ENCODE measurements at regions not wholly inside any gene's neighbourhood (a gene's known extent, or its start where the extent isn't known, plus 50 kb on each side); places are given as distances from the start of the nearest gene placed in this dataset.

- DNase-seq: no peak
Measured at GRCh38 chr13:73929287-73929932, 204.8 kb downstream of the KLF12 start.

- DNase-seq: no peak
Measured at GRCh38 chr13:73924607-73925006, 209.6 kb downstream of the KLF12 start.

- no peak for DNase-seq
Measured at GRCh38 chr13:73922493-73923393, 211.5 kb downstream of the KLF12 start.

- no peak for DNase-seq
Measured at GRCh38 chr13:73918691-73919090, 215.5 kb downstream of the KLF12 start.

GRCh38 chr13:73913751-73914518 is 220.3 kb downstream of the KLF12 start:
- DNase-seq: no peak

- DNase-seq: no peak
Measured at GRCh38 chr13:73913079-73913740, 221.0 kb downstream of the KLF12 start.

GRCh38 chr13:73911361-73911760 is 222.8 kb downstream of the KLF12 start:
- DNase-seq: no peak

GRCh38 chr13:73910733-73911132 is 223.5 kb downstream of the KLF12 start:
- DNase-seq: no peak

GRCh38 chr13:73908809-73909208 is 225.4 kb downstream of the KLF12 start:
- no peak for DNase-seq

- no peak for DNase-seq
Measured at GRCh38 chr13:73904625-73905024, 229.6 kb downstream of the KLF12 start.

- no peak for DNase-seq
Measured at GRCh38 chr13:73903561-73903960, 230.6 kb downstream of the KLF12 start.

- no peak for DNase-seq
Measured at GRCh38 chr13:73902847-73903246, 231.4 kb downstream of the KLF12 start.

GRCh38 chr13:73902296-73902695 is 231.9 kb downstream of the KLF12 start:
- DNase-seq: no peak

GRCh38 chr13:73901324-73902068 is 232.7 kb downstream of the KLF12 start:
- DNase-seq: no peak

GRCh38 chr13:73900591-73900990 is 233.6 kb downstream of the KLF12 start:
- no peak for DNase-seq

- DNase-seq: no peak
Measured at GRCh38 chr13:73898899-73899298, 235.3 kb downstream of the KLF12 start.

- no peak for DNase-seq
Measured at GRCh38 chr13:73898276-73898675, 235.9 kb downstream of the KLF12 start.

GRCh38 chr13:73894995-73895571 is 239.1 kb downstream of the KLF12 start:
- no peak for DNase-seq

GRCh38 chr13:73893833-73894232 is 240.4 kb downstream of the KLF12 start:
- no peak for DNase-seq

- no peak for DNase-seq
Measured at GRCh38 chr13:73891805-73892204, 242.4 kb downstream of the KLF12 start.

- DNase-seq: no peak
Measured at GRCh38 chr13:73883162-73883561, 251.0 kb downstream of the KLF12 start.

GRCh38 chr13:73880365-73880764 is 253.8 kb downstream of the KLF12 start:
- no peak for DNase-seq
